H9 (cell line): ENCODE measurements at regions not wholly inside any gene's neighbourhood (a gene's known extent, or its start where the extent isn't known, plus 50 kb on each side); places are given as distances from the start of the nearest gene placed in this dataset.

Source experiments
- DNase-seq: peaks from one replicate; pipeline ENCODE4 v3.0.0-alpha.2; 2017
- H2AFZ ChIP-seq: one replicate; pipeline ENCODE4 v1.6.1; 2013; ENCODE audit warnings: mild to moderate bottlenecking, low read length, control low read depth, moderate library complexity
- H2AK5ac ChIP-seq: 2 replicates; pipeline ENCODE4 v1.6.1; 2013; ENCODE audit warnings: low read length, control low read depth, mixed read lengths; ENCODE audit not compliant: insufficient read length
- H2BK120ac ChIP-seq: one replicate; pipeline ENCODE4 v1.6.1; 2013; ENCODE audit warnings: low read depth, mild to moderate bottlenecking, low read length, control low read depth, inconsistent platforms; ENCODE audit not compliant: poor library complexity, severe bottlenecking
- H2BK12ac ChIP-seq: 2 replicates; pipeline ENCODE4 v1.6.1; 2013; ENCODE audit warnings: low read length, control low read depth, mixed read lengths, low read depth; ENCODE audit not compliant: insufficient read length
- H2BK15ac ChIP-seq: 2 replicates; pipeline ENCODE4 v1.6.1; 2013; ENCODE audit warnings: low read depth, low read length, control low read depth
- H2BK20ac ChIP-seq: one replicate; pipeline ENCODE4 v1.6.1; 2013; ENCODE audit warnings: low read depth, mild to moderate bottlenecking, low read length, control low read depth, inconsistent platforms; ENCODE audit not compliant: poor library complexity, severe bottlenecking
- H2BK5ac ChIP-seq: 2 replicates; pipeline ENCODE4 v1.6.1; 2013; ENCODE audit warnings: low read length, control low read depth, mixed read lengths; ENCODE audit not compliant: insufficient read length
- H3K14ac ChIP-seq: 2 replicates; pipeline ENCODE4 v1.6.1; 2013; ENCODE audit warnings: low read length, control low read depth; ENCODE audit not compliant: insufficient read depth
- H3K18ac ChIP-seq: 2 replicates; pipeline ENCODE4 v1.6.1; 2013; ENCODE audit warnings: low read depth, mild to moderate bottlenecking, mixed read lengths, low read length, control low read depth; ENCODE audit not compliant: insufficient read length
- H3K23ac ChIP-seq: 2 replicates; pipeline ENCODE4 v1.6.1; 2013; ENCODE audit warnings: low read length, control low read depth, mixed read lengths, low read depth; ENCODE audit not compliant: insufficient read length
- H3K23me2 ChIP-seq: 2 replicates; pipeline ENCODE4 v1.6.1; 2013; ENCODE audit warnings: low read depth, mild to moderate bottlenecking, mixed read lengths, low read length, control low read depth; ENCODE audit not compliant: insufficient read length, poor library complexity, severe bottlenecking
- H3K27ac ChIP-seq: 2 replicates; pipeline ENCODE4 v1.5.1; 2013; ENCODE audit warnings: low read length, control low read depth, mixed read lengths, low read depth; ENCODE audit not compliant: insufficient read length
- H3K27me3 ChIP-seq: 2 replicates; pipeline ENCODE4 v1.6.1; 2013; ENCODE audit warnings: low read length, control low read depth, inconsistent platforms; ENCODE audit not compliant: insufficient read depth
- H3K4ac ChIP-seq: 2 replicates; pipeline ENCODE4 v1.6.1; 2013; ENCODE audit warnings: low read depth, mild to moderate bottlenecking, control low read depth, inconsistent platforms, low read length, moderate library complexity
- H3K4me1 ChIP-seq: 2 replicates; pipeline ENCODE4 v1.6.1; 2013; ENCODE audit warnings: low read length, control low read depth, inconsistent platforms; ENCODE audit not compliant: insufficient read depth
- H3K4me2 ChIP-seq: 2 replicates; pipeline ENCODE4 v1.6.1; 2013; ENCODE audit warnings: low read length, control low read depth, mixed read lengths; ENCODE audit not compliant: insufficient read length, insufficient read depth
- H3K56ac ChIP-seq: 2 replicates; pipeline ENCODE4 v1.6.1; 2013; ENCODE audit warnings: low read depth, mild to moderate bottlenecking, mixed read lengths, low read length, control low read depth; ENCODE audit not compliant: insufficient read length
- H3K79me1 ChIP-seq: 2 replicates; pipeline ENCODE4 v1.6.1; 2013; ENCODE audit warnings: low read depth, mild to moderate bottlenecking, moderate library complexity, low read length, control low read depth, inconsistent platforms; ENCODE audit not compliant: insufficient read depth, poor library complexity, severe bottlenecking
- H3K79me2 ChIP-seq: 2 replicates; pipeline ENCODE4 v1.6.1; 2013; ENCODE audit warnings: low read length, control low read depth, inconsistent platforms; ENCODE audit not compliant: insufficient read depth
- H3K9ac ChIP-seq: 2 replicates; pipeline ENCODE4 v1.6.1; 2013; ENCODE audit warnings: low read length, control low read depth, mixed read lengths; ENCODE audit not compliant: insufficient read length; ENCODE audit errors: extremely low read depth
- H3K9me3 ChIP-seq: one replicate; pipeline ENCODE4 v1.6.1; 2013; ENCODE audit warnings: low read depth, low read length, inconsistent platforms; ENCODE audit not compliant: control insufficient read depth
- H3T11ph ChIP-seq: one replicate; pipeline ENCODE4 v1.6.1; 2013; ENCODE audit warnings: mild to moderate bottlenecking, low read length, control low read depth, inconsistent platforms
- H4K20me1 ChIP-seq: one replicate; pipeline ENCODE4 v1.6.1; 2013; ENCODE audit not compliant: control insufficient read depth, insufficient read length, insufficient read depth
- H4K5ac ChIP-seq: 2 replicates; pipeline ENCODE4 v1.6.1; 2013; ENCODE audit warnings: low read depth, mild to moderate bottlenecking, mixed read lengths, low read length, control low read depth; ENCODE audit not compliant: insufficient read length
- H4K8ac ChIP-seq: replicated peaks from 2 replicates; pipeline ENCODE4 v1.6.1; 2013; ENCODE audit warnings: low read length, control low read depth, mixed read lengths, low read depth; ENCODE audit not compliant: insufficient read length
- H4K91ac ChIP-seq: 2 replicates; pipeline ENCODE4 v1.6.1; 2013; ENCODE audit warnings: low read depth, mild to moderate bottlenecking, moderate library complexity, mixed read lengths, low read length, control low read depth; ENCODE audit not compliant: insufficient read length
- H3K27ac Mint-ChIP-seq, 3 experiments: 2 replicates in 2 of 3; 3 replicates in 1 of 3; pipeline ENCODE4 v1.8.0; 2020 to 2021; ENCODE audit warnings: mixed read lengths in 3 of 3, mild to moderate bottlenecking in 1 of 3, moderate library complexity in 1 of 3
- H3K27me3 Mint-ChIP-seq: 2 replicates; pipeline ENCODE4 v1.8.0; 2021; ENCODE audit warnings: low read depth, mild to moderate bottlenecking, moderate library complexity, mixed read lengths
- H3K36me3 Mint-ChIP-seq, 3 experiments: 2 replicates in 2 of 3; 3 replicates in 1 of 3; pipeline ENCODE4 v1.8.0; 2020 to 2021; ENCODE audit warnings: low read depth in 3 of 3, mixed read lengths in 3 of 3; ENCODE audit not compliant: insufficient read depth in 1 of 3
- H3K4me1 Mint-ChIP-seq, 2 experiments: 2 replicates each; pipeline ENCODE4 v1.8.0; 2020; ENCODE audit warnings: mixed read lengths in 2 of 2
- H3K4me3 Mint-ChIP-seq, 2 experiments: 2 replicates in 1 of 2; 3 replicates in 1 of 2; pipeline ENCODE4 v1.8.0; 2020 to 2021; ENCODE audit warnings: mild to moderate bottlenecking in 2 of 2, mixed read lengths in 2 of 2, moderate library complexity in 1 of 2
- H3K9me3 Mint-ChIP-seq, 2 experiments: 2 replicates in 1 of 2; 3 replicates in 1 of 2; pipeline ENCODE4 v1.8.0; 2020; ENCODE audit warnings: mild to moderate bottlenecking in 2 of 2, mixed read lengths in 2 of 2, moderate library complexity in 1 of 2
- WGBS: extraction: QIAGEN DNeasy Blood & Tissue Kit; methylation state at CpG from one replicate; pipeline ENCODE4 v1.1.7; 2013; ENCODE audit warnings: missing lambda C conversion rate, low lambda C conversion rate, mixed read lengths; ENCODE audit not compliant: insufficient read length; ENCODE audit errors: extremely low coverage; 5-methylcytosine and 5-hydroxymethylcytosine counted together
- TF ChIP-seq, protein P1 (sequence below): fragments of 200-600 bp; sonication (generic); conservative IDR thresholded peaks from 3 replicates; pipeline ENCODE4 v1.8.0; 2021; ENCODE audit warnings: antibody characterized with exemption, mild to moderate bottlenecking

DNA sequence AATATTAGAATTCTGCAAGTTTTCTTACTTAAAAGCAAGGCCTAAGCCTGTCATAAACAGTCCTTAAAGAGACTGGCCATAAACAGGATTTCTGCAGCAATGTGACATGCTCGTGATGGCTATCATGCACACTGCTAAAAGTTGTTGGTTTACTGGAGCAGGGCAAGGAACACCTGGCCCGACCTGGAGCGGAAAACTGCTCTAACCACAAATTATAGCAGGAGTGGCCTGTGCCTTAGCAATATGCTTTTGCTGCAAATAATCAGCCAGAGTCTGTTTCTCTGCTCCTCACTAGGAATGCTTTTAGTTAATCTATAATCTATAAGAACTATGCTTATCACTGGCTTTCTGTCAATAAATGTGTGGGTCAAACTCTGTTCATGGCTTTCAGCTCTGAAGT, 322.9 kb upstream of the RPS23 start:
- TF ChIP-seq, protein P1, sequence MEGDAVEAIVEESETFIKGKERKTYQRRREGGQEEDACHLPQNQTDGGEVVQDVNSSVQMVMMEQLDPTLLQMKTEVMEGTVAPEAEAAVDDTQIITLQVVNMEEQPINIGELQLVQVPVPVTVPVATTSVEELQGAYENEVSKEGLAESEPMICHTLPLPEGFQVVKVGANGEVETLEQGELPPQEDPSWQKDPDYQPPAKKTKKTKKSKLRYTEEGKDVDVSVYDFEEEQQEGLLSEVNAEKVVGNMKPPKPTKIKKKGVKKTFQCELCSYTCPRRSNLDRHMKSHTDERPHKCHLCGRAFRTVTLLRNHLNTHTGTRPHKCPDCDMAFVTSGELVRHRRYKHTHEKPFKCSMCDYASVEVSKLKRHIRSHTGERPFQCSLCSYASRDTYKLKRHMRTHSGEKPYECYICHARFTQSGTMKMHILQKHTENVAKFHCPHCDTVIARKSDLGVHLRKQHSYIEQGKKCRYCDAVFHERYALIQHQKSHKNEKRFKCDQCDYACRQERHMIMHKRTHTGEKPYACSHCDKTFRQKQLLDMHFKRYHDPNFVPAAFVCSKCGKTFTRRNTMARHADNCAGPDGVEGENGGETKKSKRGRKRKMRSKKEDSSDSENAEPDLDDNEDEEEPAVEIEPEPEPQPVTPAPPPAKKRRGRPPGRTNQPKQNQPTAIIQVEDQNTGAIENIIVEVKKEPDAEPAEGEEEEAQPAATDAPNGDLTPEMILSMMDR: no peak
- Histone ChIP-seq H3K9me3 (no peaks in the 10 kb centered on the region), H3K23ac (no peak overlapping the region), H3K27ac (no peak overlapping the region), H3K18ac (no peak overlapping the region), H2BK120ac (no peak overlapping the region), H2BK20ac (no peak overlapping the region), H2BK12ac (no peak overlapping the region), H3K79me2 (no peaks in the 10 kb centered on the region), H3K4ac (no peak overlapping the region), H4K8ac (no peak overlapping the region), H2BK5ac (no peak overlapping the region), H2AK5ac (no peak overlapping the region), H4K5ac (no peak overlapping the region), H4K20me1 (no peaks in the 10 kb centered on the region), H3K23me2 (no peaks in the 10 kb centered on the region), H3K56ac (no peak overlapping the region), H2BK15ac (no peak overlapping the region), H3K9ac (no peak overlapping the region), H3K27me3 (no peaks in the 10 kb centered on the region), H3K79me1 (no peaks in the 10 kb centered on the region), H3K14ac (no peak overlapping the region), H4K91ac (no peak overlapping the region), H3T11ph (no peak overlapping the region), H2AFZ (no peak overlapping the region), H3K4me1 (no peaks in the 10 kb centered on the region), H3K4me2 (no peak overlapping the region)
- Mint-ChIP-seq H3K36me3 (no peaks in the 10 kb centered on the region; a peak in 1 of 7 replicates), H3K9me3 (no peaks in the 10 kb centered on the region; a peak in 1 of 5 replicates), H3K4me3 (no peak overlapping the region), H3K27ac (no peak overlapping the region), H3K27me3 (no peaks in the 10 kb centered on the region), H3K4me1 (peaks cover 19 to 20% of the 10 kb centered on the region in 2 experiments)
- no peak for DNase-seq
- WGBS: no CpG with 5 or more reads among the region's 3 CpGs
